HEK293 (cell line): ENCODE measurements at regions not wholly inside any gene's neighbourhood (a gene's known extent, or its start where the extent isn't known, plus 50 kb on each side); places are given as distances from the start of the nearest gene placed in this dataset.

Experiments used
- CTCF ChIA-PET: fragments of 350-600 bp; formaldehyde crosslinking; extraction: SDS; loops from one replicate; lab custom pipeline; 2021; ENCODE audit warnings: antibody characterized with exemption; lab: Yijun Ruan, JAX
- POLR2A ChIA-PET: fragments of 300-600 bp; formaldehyde crosslinking; extraction: SDS; loops from one replicate; lab custom pipeline; 2020; ENCODE audit warnings: antibody characterized with exemption, inconsistent platforms; lab: Yijun Ruan, JAX
- H3K27ac ChIP-seq: fragments of 200-500 bp; sonication (Bioruptor generic); 2 replicates; pipeline ENCODE4 v1.5.1; 2014; ENCODE audit warnings: low read depth, low read length, control low read depth, inconsistent platforms; ENCODE audit errors: extremely low read depth
- H3K36me3 ChIP-seq, 2 experiments: fragments of 200-500 bp in 1 of 2; sonication (Bioruptor generic) in 1 of 2; 1 replicate in 1 of 2; 2 replicates in 1 of 2; pipeline ENCODE4 v1.5.1; 2014 to 2017; ENCODE audit warnings: inconsistent platforms in 2 of 2, low read length in 2 of 2; ENCODE audit not compliant: control insufficient read depth in 2 of 2, insufficient read depth in 1 of 2
- H3K4me1 ChIP-seq: fragments of 200-500 bp; sonication (Bioruptor generic); 2 replicates; pipeline ENCODE4 v1.5.1; 2014; ENCODE audit warnings: mild to moderate bottlenecking, low read length, inconsistent platforms; ENCODE audit not compliant: control insufficient read depth, insufficient read depth
- H3K4me3 ChIP-seq: 2 replicates; pipeline ENCODE4 v1.5.1; 2011; ENCODE audit warnings: low read depth, mild to moderate bottlenecking, control low read depth, low read length, moderate library complexity
- H3K9me3 ChIP-seq: fragments of 200-500 bp; sonication (Bioruptor generic); 2 replicates; pipeline ENCODE4 v1.5.1; 2014; ENCODE audit warnings: low read depth, low read length, inconsistent platforms; ENCODE audit not compliant: control insufficient read depth, insufficient read depth
- MYNN ChIP-seq: fragments of 450-650 bp; formaldehyde crosslinking; IDR thresholded peaks from 2 replicates; pipeline ENCODE4 v1.5.1; 2016; ENCODE audit warnings: missing biosample characterization, missing genetic modification characterization, borderline replicate concordance
- PRDM6 ChIP-seq: fragments of 450-650 bp; formaldehyde crosslinking; IDR thresholded peaks from 2 replicates; pipeline ENCODE4 v1.5.1; 2017; ENCODE audit warnings: missing biosample characterization, missing genetic modification characterization
- YY1 ChIP-seq: fragments of 450-650 bp; formaldehyde crosslinking; IDR thresholded peaks from 2 replicates; pipeline ENCODE4 v1.5.1; 2018; ENCODE audit warnings: missing biosample characterization, missing genetic modification characterization
- ZBTB6 ChIP-seq: fragments of 450-650 bp; formaldehyde crosslinking; IDR thresholded peaks from 2 replicates; pipeline ENCODE4 v1.5.1; 2017; ENCODE audit warnings: missing biosample characterization, missing genetic modification characterization
- ZNF114 ChIP-seq: fragments of 450-650 bp; formaldehyde crosslinking; IDR thresholded peaks from 2 replicates; pipeline ENCODE4 v1.5.0; 2017; ENCODE audit warnings: missing biosample characterization, missing genetic modification characterization
- ZNF157 ChIP-seq: fragments of 450-650 bp; formaldehyde crosslinking; IDR thresholded peaks from 2 replicates; pipeline ENCODE4 v1.5.1; 2016; ENCODE audit warnings: missing biosample characterization, missing genetic modification characterization
- ZNF2 ChIP-seq: fragments of 450-650 bp; formaldehyde crosslinking; IDR thresholded peaks from 2 replicates; pipeline ENCODE4 v1.5.1; 2016; ENCODE audit warnings: missing biosample characterization, missing genetic modification characterization
- ZNF211 ChIP-seq: fragments of 450-650 bp; formaldehyde crosslinking; IDR thresholded peaks from 2 replicates; pipeline ENCODE4 v1.5.1; 2016; ENCODE audit warnings: low read depth, missing biosample characterization, missing genetic modification characterization
- ZNF223 ChIP-seq: fragments of 450-650 bp; formaldehyde crosslinking; IDR thresholded peaks from 2 replicates; pipeline ENCODE4 v1.5.1; 2016; ENCODE audit warnings: missing biosample characterization, missing genetic modification characterization
- ZNF24 ChIP-seq: fragments of 450-650 bp; formaldehyde crosslinking; IDR thresholded peaks from 2 replicates; pipeline ENCODE4 v1.5.1; 2016; ENCODE audit warnings: missing biosample characterization, missing genetic modification characterization
- ZNF350 ChIP-seq: fragments of 450-650 bp; formaldehyde crosslinking; IDR thresholded peaks from 2 replicates; pipeline ENCODE4 v1.5.0; 2017; ENCODE audit warnings: missing biosample characterization, mild to moderate bottlenecking, missing genetic modification characterization
- ZNF501 ChIP-seq: fragments of 450-650 bp; formaldehyde crosslinking; IDR thresholded peaks from 2 replicates; pipeline ENCODE4 v1.5.1; 2016; ENCODE audit warnings: missing biosample characterization, missing genetic modification characterization
- ZNF624 ChIP-seq: fragments of 450-650 bp; formaldehyde crosslinking; IDR thresholded peaks from 2 replicates; pipeline ENCODE4 v1.5.1; 2017; ENCODE audit warnings: missing biosample characterization, missing genetic modification characterization
- ZNF629 ChIP-seq: fragments of 450-650 bp; formaldehyde crosslinking; IDR thresholded peaks from 2 replicates; pipeline ENCODE4 v1.5.1; 2017; ENCODE audit warnings: missing biosample characterization, missing genetic modification characterization
- ZNF768 ChIP-seq: fragments of 450-650 bp; formaldehyde crosslinking; IDR thresholded peaks from 2 replicates; pipeline ENCODE4 v1.5.1; 2018; ENCODE audit warnings: missing biosample characterization, mild to moderate bottlenecking, missing genetic modification characterization
- ZSCAN18 ChIP-seq: fragments of 450-650 bp; formaldehyde crosslinking; IDR thresholded peaks from 2 replicates; pipeline ENCODE4 v1.5.1; 2016; ENCODE audit warnings: missing biosample characterization, missing genetic modification characterization
- TF ChIP-seq, protein P1 (sequence below): fragments of 450-650 bp; formaldehyde crosslinking; IDR thresholded peaks from 2 replicates; pipeline ENCODE4 v1.5.1; 2016; ENCODE audit warnings: missing biosample characterization, missing genetic modification characterization
- TF ChIP-seq, protein P2 (sequence below): fragments of 450-650 bp; formaldehyde crosslinking; IDR thresholded peaks from 2 replicates; pipeline ENCODE4; 2016; ENCODE audit warnings: missing biosample characterization, missing genetic modification characterization
- TF ChIP-seq, protein P3 (sequence below): fragments of 450-650 bp; formaldehyde crosslinking; IDR thresholded peaks from 2 replicates; pipeline ENCODE4 v1.5.1; 2016; ENCODE audit warnings: missing biosample characterization, missing genetic modification characterization
- TF ChIP-seq, protein P4 (sequence below): fragments of 450-650 bp; formaldehyde crosslinking; IDR thresholded peaks from 2 replicates; pipeline ENCODE4 v1.5.1; 2016; ENCODE audit warnings: missing biosample characterization, missing genetic modification characterization, borderline replicate concordance

- TF ChIP-seq ZNF624 (tag by site-specific recombination): no peak
- TF ChIP-seq YY1 (tag by site-specific recombination): no peak
- TF ChIP-seq ZNF157 (tag by site-specific recombination): no peak
- no peak for TF ChIP-seq PRDM6 (tag by site-specific recombination)
- no peak for TF ChIP-seq ZNF629 (tag by site-specific recombination)
- TF ChIP-seq ZBTB6: no peak
- no peak for TF ChIP-seq ZNF24 (tag by site-specific recombination)
- TF ChIP-seq ZNF211 (tag by site-specific recombination): no peak
- TF ChIP-seq, protein P1, sequence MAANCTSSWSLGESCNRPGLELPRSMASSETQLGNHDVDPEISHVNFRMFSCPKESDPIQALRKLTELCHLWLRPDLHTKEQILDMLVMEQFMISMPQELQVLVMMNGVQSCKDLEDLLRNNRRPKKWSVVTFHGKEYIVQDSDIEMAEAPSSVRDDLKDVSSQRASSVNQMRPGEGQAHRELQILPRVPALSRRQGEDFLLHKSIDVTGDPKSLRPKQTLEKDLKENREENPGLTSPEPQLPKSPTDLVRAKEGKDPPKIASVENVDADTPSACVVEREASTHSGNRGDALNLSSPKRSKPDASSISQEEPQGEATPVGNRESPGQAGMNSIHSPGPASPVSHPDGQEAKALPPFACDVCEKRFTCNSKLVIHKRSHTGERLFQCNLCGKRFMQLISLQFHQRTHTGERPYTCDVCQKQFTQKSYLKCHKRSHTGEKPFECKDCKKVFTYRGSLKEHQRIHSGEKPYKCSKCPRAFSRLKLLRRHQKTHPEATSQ (tag by site-specific recombination): no peak
- no peak for TF ChIP-seq ZSCAN18
- TF ChIP-seq, protein P2, sequence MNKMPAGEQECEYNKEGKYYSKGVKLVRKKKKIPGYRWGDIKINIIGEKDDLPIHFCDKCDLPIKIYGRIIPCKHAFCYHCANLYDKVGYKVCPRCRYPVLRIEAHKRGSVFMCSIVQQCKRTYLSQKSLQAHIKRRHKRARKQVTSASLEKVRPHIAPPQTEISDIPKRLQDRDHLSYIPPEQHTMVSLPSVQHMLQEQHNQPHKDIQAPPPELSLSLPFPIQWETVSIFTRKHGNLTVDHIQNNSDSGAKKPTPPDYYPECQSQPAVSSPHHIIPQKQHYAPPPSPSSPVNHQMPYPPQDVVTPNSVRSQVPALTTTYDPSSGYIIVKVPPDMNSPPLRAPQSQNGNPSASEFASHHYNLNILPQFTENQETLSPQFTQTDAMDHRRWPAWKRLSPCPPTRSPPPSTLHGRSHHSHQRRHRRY (tag by site-specific recombination): no peak
- no peak for TF ChIP-seq ZNF350
These were observed 174.8 kb downstream of the GABRG2 start (continued) for GRCh38 chr5:162242416-162242815.

DNA sequence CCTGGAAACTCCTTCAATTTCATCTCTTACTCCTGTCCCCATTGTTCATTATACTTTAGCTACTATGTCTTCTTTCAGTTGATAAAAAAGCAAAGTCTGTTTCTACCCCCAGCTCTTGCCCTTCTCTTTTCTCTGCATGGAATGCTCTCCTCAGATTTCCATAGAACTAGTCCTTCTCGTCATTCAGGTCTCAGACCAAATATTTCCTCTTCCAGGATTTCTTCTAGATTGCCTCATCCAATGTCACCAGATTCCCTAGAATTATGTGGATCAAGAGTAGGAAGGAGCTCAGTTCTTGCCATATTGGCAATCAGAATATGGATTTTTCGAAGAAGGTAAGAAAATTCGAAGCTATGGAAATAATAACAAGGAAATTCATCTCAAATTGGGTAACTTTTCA, 176.1 kb downstream of the GABRG2 start:
- H3K4me3 ChIP-seq: no peak overlapping the region
- no peaks in the 10 kb centered on the region for H3K36me3 ChIP-seq
- CTCF ChIA-PET: interaction anchor here (0.7 kb wide), 1 partner anchor 745 kb away, joined by 6 read pairs; no protein-coding TSS in a partner anchor
- H3K4me1 ChIP-seq: no peaks in the 10 kb centered on the region
- no peak overlapping the region for H3K27ac ChIP-seq
- POLR2A ChIA-PET: no interaction called here
- TF ChIP-seq ZNF114: no peak
- no peak for TF ChIP-seq ZNF223 (tag by site-specific recombination)
- TF ChIP-seq ZNF2 (tag by site-specific recombination): no peak
- TF ChIP-seq ZNF501 (tag by site-specific recombination): no peak
- TF ChIP-seq ZNF768 (tag by site-specific recombination): no peak
- TF ChIP-seq, protein P3, sequence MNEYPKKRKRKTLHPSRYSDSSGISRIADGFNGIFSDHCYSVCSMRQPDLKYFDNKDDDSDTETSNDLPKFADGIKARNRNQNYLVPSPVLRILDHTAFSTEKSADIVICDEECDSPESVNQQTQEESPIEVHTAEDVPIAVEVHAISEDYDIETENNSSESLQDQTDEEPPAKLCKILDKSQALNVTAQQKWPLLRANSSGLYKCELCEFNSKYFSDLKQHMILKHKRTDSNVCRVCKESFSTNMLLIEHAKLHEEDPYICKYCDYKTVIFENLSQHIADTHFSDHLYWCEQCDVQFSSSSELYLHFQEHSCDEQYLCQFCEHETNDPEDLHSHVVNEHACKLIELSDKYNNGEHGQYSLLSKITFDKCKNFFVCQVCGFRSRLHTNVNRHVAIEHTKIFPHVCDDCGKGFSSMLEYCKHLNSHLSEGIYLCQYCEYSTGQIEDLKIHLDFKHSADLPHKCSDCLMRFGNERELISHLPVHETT (tag by site-specific recombination): no peak
- no peak for TF ChIP-seq ZNF24 (tag by site-specific recombination)
- no peak for TF ChIP-seq MYNN
- TF ChIP-seq, protein P4, sequence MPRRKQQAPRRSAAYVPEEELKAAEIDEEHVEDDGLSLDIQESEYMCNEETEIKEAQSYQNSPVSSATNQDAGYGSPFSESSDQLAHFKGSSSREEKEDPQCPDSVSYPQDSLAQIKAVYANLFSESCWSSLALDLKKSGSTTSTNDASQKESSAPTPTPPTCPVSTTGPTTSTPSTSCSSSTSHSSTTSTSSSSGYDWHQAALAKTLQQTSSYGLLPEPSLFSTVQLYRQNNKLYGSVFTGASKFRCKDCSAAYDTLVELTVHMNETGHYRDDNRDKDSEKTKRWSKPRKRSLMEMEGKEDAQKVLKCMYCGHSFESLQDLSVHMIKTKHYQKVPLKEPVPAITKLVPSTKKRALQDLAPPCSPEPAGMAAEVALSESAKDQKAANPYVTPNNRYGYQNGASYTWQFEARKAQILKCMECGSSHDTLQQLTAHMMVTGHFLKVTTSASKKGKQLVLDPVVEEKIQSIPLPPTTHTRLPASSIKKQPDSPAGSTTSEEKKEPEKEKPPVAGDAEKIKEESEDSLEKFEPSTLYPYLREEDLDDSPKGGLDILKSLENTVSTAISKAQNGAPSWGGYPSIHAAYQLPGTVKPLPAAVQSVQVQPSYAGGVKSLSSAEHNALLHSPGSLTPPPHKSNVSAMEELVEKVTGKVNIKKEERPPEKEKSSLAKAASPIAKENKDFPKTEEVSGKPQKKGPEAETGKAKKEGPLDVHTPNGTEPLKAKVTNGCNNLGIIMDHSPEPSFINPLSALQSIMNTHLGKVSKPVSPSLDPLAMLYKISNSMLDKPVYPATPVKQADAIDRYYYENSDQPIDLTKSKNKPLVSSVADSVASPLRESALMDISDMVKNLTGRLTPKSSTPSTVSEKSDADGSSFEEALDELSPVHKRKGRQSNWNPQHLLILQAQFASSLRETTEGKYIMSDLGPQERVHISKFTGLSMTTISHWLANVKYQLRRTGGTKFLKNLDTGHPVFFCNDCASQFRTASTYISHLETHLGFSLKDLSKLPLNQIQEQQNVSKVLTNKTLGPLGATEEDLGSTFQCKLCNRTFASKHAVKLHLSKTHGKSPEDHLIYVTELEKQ (tag by site-specific recombination): no peak
- no peaks in the 10 kb centered on the region for H3K9me3 ChIP-seq
